ENCODE measurements at regions not wholly inside any gene's neighbourhood (a gene's known extent, or its start where the extent isn't known, plus 50 kb on each side); places are given as distances from the start of the nearest gene placed in this dataset.

- DNase-seq (ENCODE audit: low read depth in 2 of 2), result no peak
Measured at GRCh38 chr13:72230131-72230530, 363.1 kb upstream of the DACH1 start.

DNA sequence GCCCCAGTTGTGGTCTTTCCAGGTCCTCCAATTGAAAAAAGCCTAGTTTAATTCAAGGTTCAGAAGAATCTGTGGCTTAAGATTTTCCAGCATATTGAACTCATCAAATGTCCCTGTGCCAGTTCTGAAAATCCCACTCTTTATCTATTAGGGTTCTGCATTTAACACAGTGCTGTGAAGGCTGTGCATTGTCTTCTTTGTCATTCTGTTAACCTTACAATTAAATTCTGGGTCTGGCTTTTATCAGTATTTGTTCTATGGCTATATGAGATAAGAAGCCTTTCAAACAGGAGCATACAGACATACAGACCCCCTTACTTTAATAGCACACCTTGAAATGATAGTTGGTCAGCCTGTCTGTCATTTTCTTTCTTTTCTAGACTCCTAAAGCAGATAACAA is 362.1 kb upstream of the DACH1 start:
- DNase-seq (ENCODE audit: low read depth in 2 of 2), result no peak

- DNase-seq (ENCODE audit: low read depth in 2 of 2), result no peak
Measured at GRCh38 chr13:72221276-72221962, 354.4 kb upstream of the DACH1 start.

DNA sequence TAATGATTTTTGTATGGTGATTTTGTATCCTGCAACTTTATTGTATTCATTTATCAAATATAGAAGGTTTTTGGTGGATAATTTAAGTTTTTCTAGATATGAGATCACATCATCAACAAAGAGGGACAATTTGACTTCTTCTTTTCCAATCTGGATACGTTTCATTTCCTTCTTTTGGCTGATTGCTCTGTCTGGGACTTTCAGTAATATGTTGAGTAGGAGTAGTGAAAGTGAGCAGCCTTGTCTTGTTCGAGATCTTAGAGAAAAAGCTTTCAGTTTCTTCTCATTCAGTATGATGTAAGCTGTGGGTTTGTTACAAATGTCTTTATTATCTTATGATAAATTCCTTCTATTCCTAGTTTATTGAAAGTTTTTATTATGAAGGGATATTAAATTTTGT is 352.0 kb upstream of the DACH1 start:
- DNase-seq (ENCODE audit: low read depth in 2 of 2), result no peak

GRCh38 chr13:72217142-72217541 is 350.1 kb upstream of the DACH1 start:
- no peak for DNase-seq (ENCODE audit: low read depth in 2 of 2)

- no peak for DNase-seq (ENCODE audit: low read depth in 2 of 2)
Measured at GRCh38 chr13:72208112-72208645, 341.2 kb upstream of the DACH1 start.

DNA sequence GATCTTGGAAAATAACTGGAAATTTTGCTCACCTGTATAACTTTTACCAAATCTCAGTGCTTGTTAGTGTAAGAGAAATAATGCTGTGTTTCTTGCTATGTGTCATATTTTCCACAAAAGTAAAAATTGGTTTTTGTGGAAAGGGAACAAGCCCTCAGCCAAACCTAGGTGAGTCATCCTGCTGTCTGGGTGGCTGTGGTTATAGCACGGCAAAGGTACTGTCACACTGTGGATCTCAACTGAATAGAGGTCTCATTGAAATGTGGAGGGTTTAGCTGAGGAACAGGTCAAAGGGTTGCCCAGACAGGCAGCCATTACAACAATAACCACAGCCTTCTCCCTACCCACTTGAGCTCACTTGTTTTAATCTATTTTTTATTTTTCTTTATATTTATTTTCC is 338.8 kb upstream of the DACH1 start:
- DNase-seq (ENCODE audit: low read depth in 2 of 2), result no peak

DNA sequence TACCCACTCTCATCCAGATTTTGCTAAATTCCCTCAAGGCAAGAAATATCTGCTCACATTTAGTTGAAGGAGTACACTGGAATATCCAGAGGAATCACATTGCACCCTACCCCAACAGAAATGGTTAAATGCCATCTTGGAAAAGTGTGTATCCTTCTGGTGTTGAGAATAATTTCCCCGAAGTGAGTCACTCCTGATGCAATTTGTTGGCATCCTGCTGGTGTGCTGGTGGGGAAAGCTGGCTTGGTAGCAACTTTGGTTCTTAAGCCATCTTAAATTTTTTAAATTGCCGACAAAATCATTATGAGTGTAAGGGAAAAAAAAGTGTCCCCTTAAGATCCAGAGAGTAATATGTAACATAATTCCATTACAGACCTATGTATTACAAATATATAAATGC is 337.3 kb upstream of the DACH1 start:
- DNase-seq (ENCODE audit: low read depth in 2 of 2), result no peak

GRCh38 chr13:72201726-72202125 is 334.7 kb upstream of the DACH1 start:
- no peak for DNase-seq (ENCODE audit: low read depth in 2 of 2)

- DNase-seq (ENCODE audit: low read depth in 2 of 2), result no peak
Measured at GRCh38 chr13:72199640-72200039, 332.6 kb upstream of the DACH1 start.

DNA sequence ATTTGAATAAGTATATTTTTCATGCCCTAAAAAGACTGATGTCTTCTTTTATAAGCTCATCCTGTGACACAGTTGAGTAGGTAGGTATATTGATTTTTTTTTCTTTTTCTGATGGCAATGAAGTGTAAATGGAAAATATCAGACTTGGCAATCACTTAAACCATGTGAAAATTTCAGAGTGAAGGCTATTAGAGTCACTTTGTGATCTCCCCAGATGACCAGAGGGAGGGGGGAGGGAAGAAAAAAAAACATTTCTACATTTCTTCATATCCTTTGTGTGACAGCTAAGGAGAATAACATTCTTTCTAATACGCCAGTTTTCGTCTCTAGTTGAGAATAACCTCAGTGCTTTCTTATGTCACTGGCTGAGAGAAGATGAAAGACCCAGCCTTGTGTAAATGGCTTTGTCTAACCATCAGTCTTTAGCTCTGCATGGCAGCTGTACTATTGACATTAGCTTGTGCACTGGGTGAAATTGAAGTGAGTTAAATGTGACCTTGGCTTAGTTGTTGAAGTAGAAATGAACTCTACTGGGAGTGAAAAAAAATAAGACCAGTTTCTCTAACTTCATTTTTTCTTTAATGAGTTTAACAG is 332.1 kb upstream of the DACH1 start:
- no peak for DNase-seq (ENCODE audit: low read depth in 2 of 2)

DNA sequence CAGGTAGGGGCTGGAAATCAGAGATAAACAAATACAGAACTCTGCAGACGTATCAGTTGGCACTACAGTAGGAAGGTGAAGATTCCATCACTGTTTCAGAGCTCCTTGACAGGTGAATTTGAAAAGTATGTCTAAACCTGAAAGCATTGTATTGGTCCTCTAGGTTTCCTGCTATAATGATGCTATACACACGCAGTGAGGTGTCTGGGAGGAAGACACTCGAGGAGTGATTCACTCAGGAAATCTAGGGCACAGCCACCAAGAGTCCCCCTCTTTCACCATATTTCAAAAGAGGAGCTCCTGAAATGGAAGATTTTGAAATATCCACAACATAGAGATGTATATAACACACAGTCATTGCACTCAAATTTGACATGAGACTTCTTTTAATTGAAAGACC is 331.0 kb upstream of the DACH1 start:
- DNase-seq (ENCODE audit: low read depth in 2 of 2), result no peak

GRCh38 chr13:72195044-72195704 is 328.2 kb upstream of the DACH1 start:
- no peak for DNase-seq (ENCODE audit: low read depth in 2 of 2)

DNA sequence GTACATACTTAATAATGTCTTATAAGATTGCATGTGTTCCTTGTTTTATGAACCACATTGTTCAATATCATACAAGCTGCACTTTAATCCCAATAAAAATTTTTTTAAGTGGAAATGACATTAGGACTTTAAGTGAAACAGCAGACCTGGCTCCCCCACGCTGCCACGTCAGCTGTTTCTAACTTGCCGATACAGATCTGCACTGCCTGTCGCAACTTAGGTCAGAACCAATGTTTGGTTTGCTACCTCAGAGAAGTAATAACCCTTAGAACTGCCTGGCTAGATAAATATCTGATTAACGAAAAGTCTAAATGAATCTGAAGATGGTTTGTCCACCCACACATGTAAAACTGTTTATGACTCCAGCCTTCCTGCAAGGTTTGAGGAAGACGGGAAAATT is 327.5 kb upstream of the DACH1 start:
- no peak for DNase-seq (ENCODE audit: low read depth in 2 of 2)

- DNase-seq (ENCODE audit: low read depth in 2 of 2), result no peak
Measured at GRCh38 chr13:72186730-72187422, 319.9 kb upstream of the DACH1 start.

- no peak for DNase-seq (ENCODE audit: low read depth in 2 of 2)
Measured at GRCh38 chr13:72185776-72186175, 318.8 kb upstream of the DACH1 start.

- no peak for DNase-seq (ENCODE audit: low read depth in 2 of 2)
Measured at GRCh38 chr13:72181661-72182060, 314.7 kb upstream of the DACH1 start.

GRCh38 chr13:72180253-72180952 is 313.4 kb upstream of the DACH1 start:
- no peak for DNase-seq (ENCODE audit: low read depth in 2 of 2)

- DNase-seq (ENCODE audit: low read depth in 2 of 2), result no peak
Measured at GRCh38 chr13:72174549-72174948, 307.5 kb upstream of the DACH1 start.

DNA sequence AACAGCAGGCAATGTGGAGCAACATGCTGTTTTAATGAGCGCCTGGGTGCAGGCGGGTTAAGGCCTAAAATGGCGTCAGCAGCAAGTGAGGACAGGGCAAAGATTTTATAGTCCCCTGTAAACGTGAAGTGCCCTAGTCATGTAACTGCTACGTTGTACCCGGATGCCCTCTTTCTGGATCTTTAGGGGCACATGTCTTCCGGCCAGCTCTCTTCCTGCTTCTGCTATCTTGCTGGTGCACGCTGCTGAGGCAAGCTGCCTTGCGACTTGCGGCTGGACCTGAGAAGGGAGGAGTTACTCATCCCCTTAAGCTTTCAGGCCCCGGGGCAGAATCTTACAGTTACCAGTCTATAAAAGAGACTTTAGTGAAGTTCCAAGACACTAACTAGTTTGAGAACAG is 303.6 kb upstream of the DACH1 start:
- DNase-seq (ENCODE audit: low read depth in 2 of 2), result no peak

DNA sequence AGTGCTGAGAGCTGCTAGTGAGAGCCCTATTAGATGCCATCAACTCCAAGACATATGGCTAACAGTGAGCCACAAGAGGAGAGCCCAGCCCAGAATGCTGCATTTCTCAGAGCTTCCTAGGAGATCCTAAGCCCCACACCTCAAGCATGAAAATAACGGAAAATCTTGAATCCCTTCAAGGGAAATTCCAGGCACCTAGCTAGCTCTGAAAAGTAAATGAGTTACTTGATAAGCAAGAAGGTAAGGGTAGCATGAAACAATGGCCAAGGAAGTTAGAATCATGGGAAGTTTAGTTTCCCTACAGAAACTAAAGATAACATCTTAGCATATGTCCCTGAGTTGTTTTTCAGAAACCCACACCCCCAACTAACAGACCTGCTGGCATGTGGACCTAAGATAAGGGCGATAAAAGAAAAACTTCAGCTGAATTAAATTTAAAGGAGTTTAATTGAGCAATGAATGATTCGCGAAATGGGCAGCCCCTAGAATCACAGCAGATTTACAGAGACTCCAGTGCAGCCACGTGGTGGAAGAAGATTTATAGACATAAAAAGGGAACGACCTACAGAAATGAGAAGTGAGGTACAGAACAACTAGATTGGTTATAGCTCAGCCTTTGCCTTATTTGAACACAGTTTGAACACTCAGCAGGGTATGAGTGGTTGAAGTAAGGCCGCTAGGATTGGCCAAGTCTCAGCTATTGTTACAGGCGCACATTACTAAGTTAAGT is 301.3 kb upstream of the DACH1 start:
- no peak for DNase-seq (ENCODE audit: low read depth in 2 of 2)

Data from activated CD4-positive, alpha-beta T cell treated with anti-CD3 and anti-CD28 coated beads for 24 hours (primary cell).